ENCODE measurements at regions not wholly inside any gene's neighbourhood (a gene's known extent, or its start where the extent isn't known, plus 50 kb on each side); places are given as distances from the start of the nearest gene placed in this dataset.
A peak's percentile ranks its signal among the peaks of the same experiment; 100 is the strongest.
"Not testable (repeated sequence)": the region's sequence is repeated elsewhere in the genome, so short reads cannot be mapped to it uniquely, and the experiment has no call there.

- no peak for DNase-seq
These were observed 91.5 kb upstream of the ZNF217 start for GRCh38 chr20:53685070-53685595.

- no peak for DNase-seq
These were observed 89.9 kb upstream of the ZNF217 start for GRCh38 chr20:53683506-53683905.

GRCh38 chr20:53681352-53682212 lies 87.9 kb upstream of the ZNF217 start:
- no peak for DNase-seq

GRCh38 chr20:53679597-53680309 lies 86.1 kb upstream of the ZNF217 start:
- DNase-seq, result no peak

GRCh38 chr20:53678990-53679596 lies 85.5 kb upstream of the ZNF217 start:
- no peak for DNase-seq

- DNase-seq, result no peak
These were observed 84.8 kb upstream of the ZNF217 start for GRCh38 chr20:53678315-53678989.

GRCh38 chr20:53677447-53678314 lies 84.0 kb upstream of the ZNF217 start:
- peak; percentile 33 for DNase-seq

GRCh38 chr20:53676987-53677386 lies 83.3 kb upstream of the ZNF217 start:
- DNase-seq, result no peak

GRCh38 chr20:53676519-53676822 lies 82.8 kb upstream of the ZNF217 start:
- no peak for DNase-seq

- no peak for DNase-seq
These were observed 79.0 kb upstream of the ZNF217 start for GRCh38 chr20:53672484-53673129.

- DNase-seq, result no peak
These were observed 77.7 kb upstream of the ZNF217 start for GRCh38 chr20:53671370-53671769.

GRCh38 chr20:53669517-53670313 lies 76.1 kb upstream of the ZNF217 start:
- not testable (repeated sequence) for DNase-seq

GRCh38 chr20:53668992-53669391 lies 75.4 kb upstream of the ZNF217 start:
- DNase-seq, result no peak

- no peak for DNase-seq
These were observed 72.5 kb upstream of the ZNF217 start for GRCh38 chr20:53666144-53666543.

GRCh38 chr20:53664121-53664520 lies 70.5 kb upstream of the ZNF217 start:
- DNase-seq, result no peak

- not testable (repeated sequence) for DNase-seq
These were observed 69.9 kb upstream of the ZNF217 start for GRCh38 chr20:53663521-53663920.

- DNase-seq, result no peak
These were observed 69.0 kb upstream of the ZNF217 start for GRCh38 chr20:53662595-53662994.

GRCh38 chr20:53660947-53661381 lies 67.3 kb upstream of the ZNF217 start:
- DNase-seq, result no peak

- no peak for DNase-seq
These were observed 66.7 kb upstream of the ZNF217 start for GRCh38 chr20:53660078-53660909.

GRCh38 chr20:53658973-53659372 lies 65.3 kb upstream of the ZNF217 start:
- DNase-seq, result no peak
